Right lobe of liver (tissue), 6 donors: ENCODE measurements at regions not wholly inside any gene's neighbourhood (a gene's known extent, or its start where the extent isn't known, plus 50 kb on each side); places are given as distances from the start of the nearest gene placed in this dataset.
A peak's percentile ranks its signal among the peaks of the same experiment; 100 is the strongest.

ENCODE experiments used
- ATAC-seq, 4 donors: fragments of 200-7000 bp; cut with Tn5 transposase; one replicate each; pipeline ENCODE4 v1.9.1; 2020; ENCODE audit warnings: mild to moderate bottlenecking in 4 of 4, moderate library complexity in 4 of 4
- DNase-seq, 3 donors: peaks; one replicate each; pipeline ENCODE4 v3.0.0-alpha.2; 2020
- H3K27ac ChIP-seq, 3 donors: fragments of 200-600 bp; one replicate each; pipeline ENCODE4 v1.8.0; 2022
- H3K27me3 ChIP-seq, 2 donors: fragments of 200-600 bp; one replicate each; pipeline ENCODE4 v1.8.0; 2022
- H3K36me3 ChIP-seq, 4 donors: fragments of 200-600 bp; sonication (generic) in 1 of 4; one replicate each; pipeline versions ENCODE4 v1.5.1 to v1.8.0; 2017 to 2022; ENCODE audit warnings: control low read depth in 1 of 4
- H3K4me1 ChIP-seq, 4 donors: fragments of 200-600 bp; sonication (generic) in 1 of 4; one replicate each; pipeline versions ENCODE4 v1.5.1 to v1.8.0; 2017 to 2022; ENCODE audit warnings: control low read depth in 1 of 4
- H3K4me3 ChIP-seq, 3 donors: fragments of 200-600 bp; one replicate each; pipeline ENCODE4 v1.8.0; 2022
- H3K9me3 ChIP-seq, 4 donors: fragments of 200-600 bp; sonication (generic) in 1 of 4; one replicate each; pipeline versions ENCODE4 v1.5.1 to v1.8.0; 2017 to 2022; ENCODE audit warnings: control low read depth in 1 of 4
- POLR2A ChIP-seq: fragments of 450-650 bp; IDR thresholded peaks from one replicate; pipeline ENCODE4 v1.6.1; 2017; ENCODE audit warnings: antibody characterized with exemption, mild to moderate bottlenecking
- WGBS: methylation state at CpG from one replicate; pipeline ENCODE4 v1.1.6; 2018; ENCODE audit warnings: low coverage, low lambda C conversion rate; ENCODE audit not compliant: insufficient coverage; ENCODE audit errors: missing lambda C conversion rate; 5-methylcytosine and 5-hydroxymethylcytosine counted together
- intact Hi-C, 2 donors: fragments of 100-400 bp; cut with DNase I; formaldehyde crosslinking; loops; one replicate each; pipeline versions ENCODE4 v1.11.2 to v1.14.1; 2022
- TF ChIP-seq, protein P1 (sequence below), 4 donors: fragments of 200-600 bp in 3 of 4; fragments of 450-650 bp in 1 of 4; IDR thresholded peaks; one replicate each; pipeline versions ENCODE4 v1.5.1 to v1.8.0; 2016 to 2022; ENCODE audit warnings: antibody characterized with exemption in 4 of 4, mild to moderate bottlenecking in 2 of 4
- donor health status: DM: no; HTN: yes; CAD: no.
- donor health status: DM: no; HTN: no; CAD: no.
- donor health status: DM: no; HTN: no; CAD: no.
- donor health status: DM: no; HTN: yes; CAD: no.
- donor health status: DM: no; HTN: yes; CAD: no.

DNA sequence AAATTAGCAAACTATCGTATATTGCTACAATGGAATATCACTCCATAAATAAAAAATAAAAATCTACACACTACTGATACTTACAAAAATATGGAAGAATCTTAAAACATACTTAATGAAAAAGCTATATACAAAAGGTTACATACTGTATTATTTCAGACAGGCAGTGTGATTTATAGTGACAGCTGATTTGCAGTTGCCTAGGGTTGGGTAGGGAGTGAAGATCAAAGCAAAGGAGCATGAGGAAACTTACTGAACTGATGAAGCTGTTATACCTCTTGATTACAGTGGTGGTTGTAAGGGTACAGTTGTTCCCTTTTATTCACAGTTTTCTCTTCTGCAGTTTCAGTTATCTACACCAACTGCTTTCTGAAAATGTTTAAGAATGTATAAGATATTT, 62.6 kb downstream of the FSCB start:
- DNase-seq (no peak), ATAC-seq (no peak)
- Histone ChIP-seq H3K27me3 (no peaks in the 10 kb centered on the region), H3K9me3 (no peaks in the 10 kb centered on the region), H3K4me1 (no peaks in the 10 kb centered on the region), H3K4me3 (no peak overlapping the region), H3K27ac (no peak overlapping the region), H3K36me3 (no peaks in the 10 kb centered on the region)
- intact Hi-C loops, result no loop called here
- TF ChIP-seq, protein P1, sequence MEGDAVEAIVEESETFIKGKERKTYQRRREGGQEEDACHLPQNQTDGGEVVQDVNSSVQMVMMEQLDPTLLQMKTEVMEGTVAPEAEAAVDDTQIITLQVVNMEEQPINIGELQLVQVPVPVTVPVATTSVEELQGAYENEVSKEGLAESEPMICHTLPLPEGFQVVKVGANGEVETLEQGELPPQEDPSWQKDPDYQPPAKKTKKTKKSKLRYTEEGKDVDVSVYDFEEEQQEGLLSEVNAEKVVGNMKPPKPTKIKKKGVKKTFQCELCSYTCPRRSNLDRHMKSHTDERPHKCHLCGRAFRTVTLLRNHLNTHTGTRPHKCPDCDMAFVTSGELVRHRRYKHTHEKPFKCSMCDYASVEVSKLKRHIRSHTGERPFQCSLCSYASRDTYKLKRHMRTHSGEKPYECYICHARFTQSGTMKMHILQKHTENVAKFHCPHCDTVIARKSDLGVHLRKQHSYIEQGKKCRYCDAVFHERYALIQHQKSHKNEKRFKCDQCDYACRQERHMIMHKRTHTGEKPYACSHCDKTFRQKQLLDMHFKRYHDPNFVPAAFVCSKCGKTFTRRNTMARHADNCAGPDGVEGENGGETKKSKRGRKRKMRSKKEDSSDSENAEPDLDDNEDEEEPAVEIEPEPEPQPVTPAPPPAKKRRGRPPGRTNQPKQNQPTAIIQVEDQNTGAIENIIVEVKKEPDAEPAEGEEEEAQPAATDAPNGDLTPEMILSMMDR (IDR thresholded peaks at IDR 0.05), result no peak
- no peak for TF ChIP-seq POLR2A
- 88% methylated on average over 1 of the region's 1 CpG for WGBS

DNA sequence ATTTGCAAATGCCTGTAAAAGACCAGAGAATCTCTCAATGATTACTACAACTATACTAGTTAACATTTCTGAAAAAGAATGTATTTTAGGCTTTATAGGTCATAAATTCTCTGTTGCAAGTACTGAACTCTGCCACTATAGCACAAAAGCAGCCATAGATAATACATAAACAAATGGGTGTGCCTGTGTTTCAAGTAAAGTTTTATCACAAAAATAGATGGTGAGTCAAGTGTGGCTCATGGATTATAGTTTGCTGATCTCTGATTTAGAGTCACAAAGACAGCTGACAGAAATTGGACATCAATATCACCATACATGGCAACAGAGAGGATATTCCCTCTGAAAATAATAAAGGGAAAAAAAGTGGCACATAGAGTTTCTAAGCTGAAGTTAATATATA, 68.1 kb downstream of the FSCB start:
- DNase-seq (no peak), ATAC-seq (no peak)
- Histone ChIP-seq H3K4me1 (no peaks in the 10 kb centered on the region), H3K27me3 (no peaks in the 10 kb centered on the region), H3K36me3 (no peaks in the 10 kb centered on the region), H3K4me3 (no peak overlapping the region), H3K27ac (no peak overlapping the region), H3K9me3 (no peaks in the 10 kb centered on the region)
- TF ChIP-seq, protein P1 (IDR thresholded peaks at IDR 0.05), result no peak
- no peak for TF ChIP-seq POLR2A
- intact Hi-C loops, result no loop called here

DNA sequence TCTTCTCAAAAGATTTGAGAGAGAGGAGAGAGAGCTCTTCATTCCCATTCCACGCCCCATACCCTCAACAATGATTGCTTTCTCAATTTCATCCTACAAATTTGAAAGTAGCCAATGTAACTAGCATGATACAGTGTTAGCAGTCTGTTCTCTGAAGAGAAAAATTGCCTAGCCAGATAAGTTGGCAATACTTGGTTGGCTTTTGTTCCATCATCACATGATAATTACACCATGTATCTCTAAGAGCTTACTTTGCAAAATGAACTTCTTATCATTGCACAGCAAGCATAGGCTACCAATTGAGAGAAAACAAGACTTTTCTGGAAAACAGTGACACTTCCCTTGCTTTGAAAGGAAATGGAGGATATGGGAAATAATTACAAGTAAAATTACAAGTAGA, 68.9 kb downstream of the FSCB start:
- no peak overlapping the region for H3K27ac ChIP-seq
- H3K27me3 ChIP-seq, result no peaks in the 10 kb centered on the region
- no peak for TF ChIP-seq POLR2A
- TF ChIP-seq, protein P1 (IDR thresholded peaks at IDR 0.05), result no peak
- no peaks in the 10 kb centered on the region for H3K4me1 ChIP-seq
- 25% methylated on average over 1 of the region's 1 CpG for WGBS
- no peaks in the 10 kb centered on the region for H3K36me3 ChIP-seq
- DNase-seq, result no peak
- H3K4me3 ChIP-seq, result no peak overlapping the region
- ATAC-seq, result peak in 1 of 4 donors; percentile 21
- H3K9me3 ChIP-seq, result no peaks in the 10 kb centered on the region
- intact Hi-C loops, result no loop called here

DNA sequence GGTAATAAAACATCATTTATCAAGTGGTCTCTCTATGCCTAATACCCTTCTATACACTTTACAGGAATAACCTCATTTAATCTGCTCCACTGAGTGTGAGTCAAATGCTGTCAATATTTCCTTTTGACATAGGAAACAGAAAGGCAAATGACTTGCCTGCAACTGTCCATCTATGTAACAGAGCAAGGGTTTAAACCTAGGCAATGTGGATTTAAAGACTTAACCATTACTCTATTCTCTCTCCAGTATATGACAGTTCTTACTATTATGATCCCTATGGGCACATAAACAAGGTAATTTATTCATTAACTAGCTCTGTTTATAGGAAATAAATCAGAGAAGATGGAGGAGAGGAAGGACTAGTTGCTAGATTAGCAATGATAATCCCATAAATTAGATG, 70.6 kb downstream of the FSCB start:
- ATAC-seq, result no peak
- Histone ChIP-seq H3K27ac (no peak overlapping the region), H3K4me3 (no peak overlapping the region), H3K9me3 (no peaks in the 10 kb centered on the region), H3K27me3 (no peaks in the 10 kb centered on the region), H3K4me1 (no peaks in the 10 kb centered on the region), H3K36me3 (no peaks in the 10 kb centered on the region)
- TF ChIP-seq POLR2A, result no peak
- TF ChIP-seq, protein P1 (IDR thresholded peaks at IDR 0.05), result no peak
- DNase-seq, result no peak
- intact Hi-C loops, result no loop called here

DNA sequence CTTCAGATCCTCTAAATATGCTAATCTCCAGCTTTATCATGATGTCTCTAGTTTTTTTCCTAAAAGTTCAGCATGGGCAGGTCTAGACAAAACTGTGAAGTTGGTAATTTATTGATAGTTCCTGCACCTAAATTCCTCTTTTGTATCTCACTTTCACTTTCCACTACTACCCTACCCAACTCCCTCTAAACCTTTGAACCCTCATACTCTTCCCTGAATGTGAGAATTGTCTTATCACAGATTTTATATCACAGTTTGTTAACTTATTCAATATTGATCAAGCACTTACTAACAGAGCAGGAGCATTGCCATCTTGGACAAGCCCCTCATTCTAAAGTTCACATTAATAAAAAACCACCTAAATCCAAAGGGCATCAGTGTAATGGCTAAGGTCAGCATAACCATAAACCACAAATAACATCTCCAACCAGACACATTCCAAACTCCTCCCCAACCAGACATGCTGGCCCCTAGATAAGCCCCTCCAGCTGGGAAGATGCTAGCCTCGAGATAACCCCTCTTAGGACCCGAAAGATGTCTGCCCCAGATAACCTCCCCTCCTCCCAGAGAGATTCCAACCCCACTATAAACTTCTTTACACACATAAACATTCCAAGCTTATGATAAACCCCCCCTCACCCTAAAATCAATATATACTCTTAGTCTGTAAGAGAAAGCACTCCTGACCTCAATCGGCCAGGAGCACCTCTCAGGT, 78.7 kb downstream of the FSCB start:
- Histone ChIP-seq H3K27me3 (no peaks in the 10 kb centered on the region), H3K27ac (no peak overlapping the region), H3K36me3 (no peaks in the 10 kb centered on the region), H3K9me3 (no peaks in the 10 kb centered on the region), H3K4me3 (no peak overlapping the region), H3K4me1 (no peaks in the 10 kb centered on the region)
- TF ChIP-seq POLR2A, result no peak
- TF ChIP-seq, protein P1 (IDR thresholded peaks at IDR 0.05), result no peak
- intact Hi-C loops, result no loop called here
- no peak for DNase-seq
- ATAC-seq, result peak; percentile 57 to 92 (median 73)
- 10% methylated on average over 3 of the region's 3 CpGs for WGBS
